HG02678 (cell line): ENCODE measurements at regions not wholly inside any gene's neighbourhood (a gene's known extent, or its start where the extent isn't known, plus 50 kb on each side); places are given as distances from the start of the nearest gene placed in this dataset.

Source experiments
- ATAC-seq: cut with Tn5 transposase; IDR thresholded peaks from one replicate; pipeline ENCODE4 v1.9.1; 2021; ENCODE audit warnings: mild to moderate bottlenecking, moderate library complexity; ENCODE audit not compliant: unreplicated experiment

GRCh38 chr13:34037636-34038540, 219.9 kb downstream of the RFC3 start:
- ATAC-seq, result no peak

GRCh38 chr13:34038541-34039068, 220.7 kb downstream of the RFC3 start:
- no peak for ATAC-seq

GRCh38 chr13:34039678-34040077, 221.7 kb downstream of the RFC3 start:
- no peak for ATAC-seq

- ATAC-seq, result no peak
Observed at GRCh38 chr13:34040863-34041262, 222.9 kb downstream of the RFC3 start.

GRCh38 chr13:34044041-34044440, 226.1 kb downstream of the RFC3 start:
- ATAC-seq, result no peak

GRCh38 chr13:34044660-34045080, 226.7 kb downstream of the RFC3 start:
- no peak for ATAC-seq

GRCh38 chr13:34046457-34046856, 228.5 kb downstream of the RFC3 start:
- ATAC-seq, result no peak

- no peak for ATAC-seq
Observed at GRCh38 chr13:34048652-34049051, 230.7 kb downstream of the RFC3 start.

- no peak for ATAC-seq
Observed at GRCh38 chr13:34056733-34057258, 238.8 kb downstream of the RFC3 start.

GRCh38 chr13:34064456-34065205, 246.7 kb downstream of the RFC3 start:
- ATAC-seq, result no peak

- ATAC-seq, result no peak
Observed at GRCh38 chr13:34065928-34066327, 248.0 kb downstream of the RFC3 start.

GRCh38 chr13:34066344-34066743, 248.4 kb downstream of the RFC3 start:
- ATAC-seq, result no peak

GRCh38 chr13:34070006-34070405, 252.1 kb downstream of the RFC3 start:
- no peak for ATAC-seq

GRCh38 chr13:34070544-34071303, 252.8 kb downstream of the RFC3 start:
- no peak for ATAC-seq

- no peak for ATAC-seq
Observed at GRCh38 chr13:34076319-34076718, 258.4 kb downstream of the RFC3 start.

- ATAC-seq, result no peak
Observed at GRCh38 chr13:34076943-34077703, 259.2 kb downstream of the RFC3 start.

- ATAC-seq, result no peak
Observed at GRCh38 chr13:34078334-34078999, 260.5 kb downstream of the RFC3 start.

GRCh38 chr13:34085204-34085603, 267.3 kb downstream of the RFC3 start:
- no peak for ATAC-seq

GRCh38 chr13:34086281-34086680, 268.3 kb downstream of the RFC3 start:
- ATAC-seq, result peak; percentile 66
